ENCODE measurements at regions not wholly inside any gene's neighbourhood (a gene's known extent, or its start where the extent isn't known, plus 50 kb on each side); places are given as distances from the start of the nearest gene placed in this dataset.

DNA sequence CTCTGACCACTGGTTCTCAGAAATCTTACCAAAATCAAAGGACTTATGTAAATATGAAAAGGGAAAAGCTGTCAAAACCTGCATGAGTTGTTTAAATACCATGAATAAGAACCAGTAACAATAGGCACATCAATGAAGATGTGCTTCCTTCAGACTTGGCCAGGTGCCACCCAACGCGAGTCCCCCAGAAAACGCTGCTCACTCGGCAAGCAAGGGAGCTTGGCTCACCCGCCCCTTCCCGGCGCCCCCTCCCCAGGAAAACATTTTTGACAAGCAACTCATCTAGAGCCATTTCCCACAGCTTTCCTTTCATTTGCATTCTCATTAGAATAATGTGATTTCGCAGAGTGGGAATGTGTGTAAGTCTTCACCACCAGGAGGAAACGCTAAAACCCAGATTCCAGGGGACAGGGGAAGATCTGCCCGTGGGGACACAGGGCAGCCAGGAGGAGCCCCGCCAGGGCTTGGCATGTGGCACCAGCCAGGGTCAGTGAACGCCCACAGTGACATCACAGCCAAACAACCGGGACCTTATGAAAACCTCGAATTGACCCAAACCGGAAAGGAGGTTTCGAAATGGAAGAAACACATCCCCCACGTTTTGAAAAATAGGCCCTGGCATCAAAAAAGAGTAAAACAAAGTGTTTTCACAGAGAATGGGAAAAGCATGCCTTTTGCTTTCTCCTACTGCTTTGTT is 366.2 kb upstream of the TSHZ3 start:
- Histone ChIP-seq H3K4me3 (replicated peaks in 1 of 3; ENCODE audit: insufficient read depth in 1 of 3, low read depth in 2 of 3, low read length in 3 of 3) (no peak overlapping the region), H4K20me1 (ENCODE audit: insufficient read depth, low read length) (no peaks in the 10 kb centered on the region), H3K27me3 (ENCODE audit: control insufficient read depth in 1 of 2, insufficient read depth in 2 of 2, low read length in 2 of 2) (no peaks in the 10 kb centered on the region), H3K9me3 (ENCODE audit: low read length) (peaks cover 66% of the 10 kb centered on the region), H2AFZ (ENCODE audit: low read length) (no peak overlapping the region), H3K4me2 (ENCODE audit: low read depth, low read length) (no peak overlapping the region), H3K36me3 (replicated peaks in 1 of 2; ENCODE audit: control insufficient read depth in 1 of 2, insufficient read depth in 2 of 2, low read length in 2 of 2) (no peaks in the 10 kb centered on the region), H3K79me2 (ENCODE audit: insufficient read depth, low read length) (no peaks in the 10 kb centered on the region), H3K4me1 (ENCODE audit: insufficient read depth, low read length) (no peaks in the 10 kb centered on the region), H3K9ac (ENCODE audit: insufficient read depth, low read depth, low read length) (no peak overlapping the region), H3K27ac (ENCODE audit: extremely low read length, insufficient read depth, low read length) (no peak overlapping the region)
- 37% methylated on average over 16 of the region's 17 CpGs for WGBS (ENCODE audit: low lambda C conversion rate)
- in situ Hi-C loops (cut with HindIII; ENCODE audit: extremely low pct_ligation_motif_present, low pct_unique_long_range_greater_than_20kb), result no loop called here
- DNase-seq (ENCODE audit: low spot score) (no peak), FAIRE-seq (no peak), ATAC-seq (no peak)
- intact Hi-C loops (cut with micrococcal nuclease; ENCODE audit: unreplicated experiment), result no loop called here
- no TSS peak for BruUV-seq (replicated peaks)
- TF ChIP-seq AHR (CRISPR knock-in tag; IDR thresholded peaks at IDR 0.05), result no peak
- no peak for TF ChIP-seq CCDC6 (CRISPR knock-in tag; IDR thresholded peaks at IDR 0.05)
- no peak for TF ChIP-seq ZC3H4 (CRISPR knock-in tag; IDR thresholded peaks at IDR 0.05; ENCODE audit: borderline replicate concordance)
- no peak for TF ChIP-seq SMAD1 (CRISPR knock-in tag; IDR thresholded peaks at IDR 0.05; ENCODE audit: borderline replicate concordance, low read depth)
- TF ChIP-seq, protein P1, sequence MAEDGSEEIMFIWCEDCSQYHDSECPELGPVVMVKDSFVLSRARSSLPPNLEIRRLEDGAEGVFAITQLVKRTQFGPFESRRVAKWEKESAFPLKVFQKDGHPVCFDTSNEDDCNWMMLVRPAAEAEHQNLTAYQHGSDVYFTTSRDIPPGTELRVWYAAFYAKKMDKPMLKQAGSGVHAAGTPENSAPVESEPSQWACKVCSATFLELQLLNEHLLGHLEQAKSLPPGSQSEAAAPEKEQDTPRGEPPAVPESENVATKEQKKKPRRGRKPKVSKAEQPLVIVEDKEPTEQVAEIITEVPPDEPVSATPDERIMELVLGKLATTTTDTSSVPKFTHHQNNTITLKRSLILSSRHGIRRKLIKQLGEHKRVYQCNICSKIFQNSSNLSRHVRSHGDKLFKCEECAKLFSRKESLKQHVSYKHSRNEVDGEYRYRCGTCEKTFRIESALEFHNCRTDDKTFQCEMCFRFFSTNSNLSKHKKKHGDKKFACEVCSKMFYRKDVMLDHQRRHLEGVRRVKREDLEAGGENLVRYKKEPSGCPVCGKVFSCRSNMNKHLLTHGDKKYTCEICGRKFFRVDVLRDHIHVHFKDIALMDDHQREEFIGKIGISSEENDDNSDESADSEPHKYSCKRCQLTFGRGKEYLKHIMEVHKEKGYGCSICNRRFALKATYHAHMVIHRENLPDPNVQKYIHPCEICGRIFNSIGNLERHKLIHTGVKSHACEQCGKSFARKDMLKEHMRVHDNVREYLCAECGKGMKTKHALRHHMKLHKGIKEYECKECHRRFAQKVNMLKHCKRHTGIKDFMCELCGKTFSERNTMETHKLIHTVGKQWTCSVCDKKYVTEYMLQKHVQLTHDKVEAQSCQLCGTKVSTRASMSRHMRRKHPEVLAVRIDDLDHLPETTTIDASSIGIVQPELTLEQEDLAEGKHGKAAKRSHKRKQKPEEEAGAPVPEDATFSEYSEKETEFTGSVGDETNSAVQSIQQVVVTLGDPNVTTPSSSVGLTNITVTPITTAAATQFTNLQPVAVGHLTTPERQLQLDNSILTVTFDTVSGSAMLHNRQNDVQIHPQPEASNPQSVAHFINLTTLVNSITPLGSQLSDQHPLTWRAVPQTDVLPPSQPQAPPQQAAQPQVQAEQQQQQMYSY (CRISPR knock-in tag; IDR thresholded peaks at IDR 0.05), result no peak
- TF ChIP-seq, protein P2, sequence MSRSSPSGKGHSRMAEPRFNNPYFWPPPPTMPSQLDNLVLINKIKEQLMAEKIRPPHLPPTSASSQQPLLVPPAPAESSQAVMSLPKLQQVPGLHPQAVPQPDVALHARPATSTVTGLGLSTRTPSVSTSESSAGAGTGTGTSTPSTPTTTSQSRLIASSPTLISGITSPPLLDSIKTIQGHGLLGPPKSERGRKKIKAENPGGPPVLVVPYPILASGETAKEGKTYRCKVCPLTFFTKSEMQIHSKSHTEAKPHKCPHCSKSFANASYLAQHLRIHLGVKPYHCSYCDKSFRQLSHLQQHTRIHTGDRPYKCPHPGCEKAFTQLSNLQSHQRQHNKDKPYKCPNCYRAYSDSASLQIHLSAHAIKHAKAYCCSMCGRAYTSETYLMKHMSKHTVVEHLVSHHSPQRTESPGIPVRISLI (CRISPR knock-in tag; IDR thresholded peaks at IDR 0.05; ENCODE audit: borderline replicate concordance), result no peak
- no peak for TF ChIP-seq NRL (CRISPR knock-in tag; IDR thresholded peaks at IDR 0.05; ENCODE audit: borderline replicate concordance)
- TF ChIP-seq SMYD3 (CRISPR knock-in tag; IDR thresholded peaks at IDR 0.05), result no peak
- TF ChIP-seq, protein P3, sequence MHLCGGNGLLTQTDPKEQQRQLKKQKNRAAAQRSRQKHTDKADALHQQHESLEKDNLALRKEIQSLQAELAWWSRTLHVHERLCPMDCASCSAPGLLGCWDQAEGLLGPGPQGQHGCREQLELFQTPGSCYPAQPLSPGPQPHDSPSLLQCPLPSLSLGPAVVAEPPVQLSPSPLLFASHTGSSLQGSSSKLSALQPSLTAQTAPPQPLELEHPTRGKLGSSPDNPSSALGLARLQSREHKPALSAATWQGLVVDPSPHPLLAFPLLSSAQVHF (CRISPR knock-in tag; IDR thresholded peaks at IDR 0.05), result no peak
- TF ChIP-seq, protein P4, sequence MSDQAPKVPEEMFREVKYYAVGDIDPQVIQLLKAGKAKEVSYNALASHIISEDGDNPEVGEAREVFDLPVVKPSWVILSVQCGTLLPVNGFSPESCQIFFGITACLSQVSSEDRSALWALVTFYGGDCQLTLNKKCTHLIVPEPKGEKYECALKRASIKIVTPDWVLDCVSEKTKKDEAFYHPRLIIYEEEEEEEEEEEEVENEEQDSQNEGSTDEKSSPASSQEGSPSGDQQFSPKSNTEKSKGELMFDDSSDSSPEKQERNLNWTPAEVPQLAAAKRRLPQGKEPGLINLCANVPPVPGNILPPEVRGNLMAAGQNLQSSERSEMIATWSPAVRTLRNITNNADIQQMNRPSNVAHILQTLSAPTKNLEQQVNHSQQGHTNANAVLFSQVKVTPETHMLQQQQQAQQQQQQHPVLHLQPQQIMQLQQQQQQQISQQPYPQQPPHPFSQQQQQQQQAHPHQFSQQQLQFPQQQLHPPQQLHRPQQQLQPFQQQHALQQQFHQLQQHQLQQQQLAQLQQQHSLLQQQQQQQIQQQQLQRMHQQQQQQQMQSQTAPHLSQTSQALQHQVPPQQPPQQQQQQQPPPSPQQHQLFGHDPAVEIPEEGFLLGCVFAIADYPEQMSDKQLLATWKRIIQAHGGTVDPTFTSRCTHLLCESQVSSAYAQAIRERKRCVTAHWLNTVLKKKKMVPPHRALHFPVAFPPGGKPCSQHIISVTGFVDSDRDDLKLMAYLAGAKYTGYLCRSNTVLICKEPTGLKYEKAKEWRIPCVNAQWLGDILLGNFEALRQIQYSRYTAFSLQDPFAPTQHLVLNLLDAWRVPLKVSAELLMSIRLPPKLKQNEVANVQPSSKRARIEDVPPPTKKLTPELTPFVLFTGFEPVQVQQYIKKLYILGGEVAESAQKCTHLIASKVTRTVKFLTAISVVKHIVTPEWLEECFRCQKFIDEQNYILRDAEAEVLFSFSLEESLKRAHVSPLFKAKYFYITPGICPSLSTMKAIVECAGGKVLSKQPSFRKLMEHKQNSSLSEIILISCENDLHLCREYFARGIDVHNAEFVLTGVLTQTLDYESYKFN (CRISPR knock-in tag; conservative IDR thresholded peaks at IDR 0.05), result no peak
- TF ChIP-seq SIX1 (CRISPR knock-in tag; IDR thresholded peaks at IDR 0.05; ENCODE audit: borderline replicate concordance), result no peak
- TF ChIP-seq RFXAP (CRISPR knock-in tag; IDR thresholded peaks at IDR 0.05; ENCODE audit: borderline replicate concordance), result no peak
- POLR2A ChIA-PET, result no interaction called here
- CTCF ChIA-PET (ENCODE audit: low intra/inter-chr PET ratio, low total read pairs), result no interaction called here

Measured in HepG2 (cell line).